ENCODE measurements at regions not wholly inside any gene's neighbourhood (a gene's known extent, or its start where the extent isn't known, plus 50 kb on each side); places are given as distances from the start of the nearest gene placed in this dataset.

DNA sequence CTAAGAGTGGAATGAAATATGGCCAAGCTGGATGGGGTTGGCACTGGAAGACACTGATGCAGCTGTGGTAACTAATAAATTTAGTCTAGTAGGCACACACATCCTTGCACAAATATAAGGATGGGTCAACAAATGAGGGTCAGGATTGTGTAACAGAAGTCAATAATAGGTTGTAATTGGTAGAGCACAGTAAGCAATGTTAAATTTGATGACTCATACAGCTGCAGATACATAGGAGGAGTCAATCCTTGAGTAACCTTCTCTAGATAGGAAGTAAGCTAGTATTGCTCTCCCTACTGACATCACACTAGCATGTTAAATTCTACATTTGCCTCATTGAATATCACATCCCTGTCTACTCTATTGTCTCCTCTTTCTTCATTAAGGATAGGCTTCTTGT, 332.1 kb downstream of the PTPRC start:
- TF ChIP-seq, protein P1, sequence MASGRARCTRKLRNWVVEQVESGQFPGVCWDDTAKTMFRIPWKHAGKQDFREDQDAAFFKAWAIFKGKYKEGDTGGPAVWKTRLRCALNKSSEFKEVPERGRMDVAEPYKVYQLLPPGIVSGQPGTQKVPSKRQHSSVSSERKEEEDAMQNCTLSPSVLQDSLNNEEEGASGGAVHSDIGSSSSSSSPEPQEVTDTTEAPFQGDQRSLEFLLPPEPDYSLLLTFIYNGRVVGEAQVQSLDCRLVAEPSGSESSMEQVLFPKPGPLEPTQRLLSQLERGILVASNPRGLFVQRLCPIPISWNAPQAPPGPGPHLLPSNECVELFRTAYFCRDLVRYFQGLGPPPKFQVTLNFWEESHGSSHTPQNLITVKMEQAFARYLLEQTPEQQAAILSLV (CRISPR knock-in tag; IDR thresholded peaks at IDR 0.05; ENCODE audit: borderline replicate concordance) = no peak
- TF ChIP-seq ZNF788 (CRISPR knock-in tag; IDR thresholded peaks at IDR 0.05; ENCODE audit: borderline replicate concordance) = no peak
- no peak for TF ChIP-seq HDAC1 (CRISPR knock-in tag; IDR thresholded peaks at IDR 0.05)
- TF ChIP-seq SNRNP70 (IDR thresholded peaks at IDR 0.05; ENCODE audit: low read depth, low read length) = no peak
- no peak for TF ChIP-seq EZH2 (conservative IDR thresholded peaks at IDR 0.05; ENCODE audit: low read depth, low read length)
- TF ChIP-seq, protein P2, sequence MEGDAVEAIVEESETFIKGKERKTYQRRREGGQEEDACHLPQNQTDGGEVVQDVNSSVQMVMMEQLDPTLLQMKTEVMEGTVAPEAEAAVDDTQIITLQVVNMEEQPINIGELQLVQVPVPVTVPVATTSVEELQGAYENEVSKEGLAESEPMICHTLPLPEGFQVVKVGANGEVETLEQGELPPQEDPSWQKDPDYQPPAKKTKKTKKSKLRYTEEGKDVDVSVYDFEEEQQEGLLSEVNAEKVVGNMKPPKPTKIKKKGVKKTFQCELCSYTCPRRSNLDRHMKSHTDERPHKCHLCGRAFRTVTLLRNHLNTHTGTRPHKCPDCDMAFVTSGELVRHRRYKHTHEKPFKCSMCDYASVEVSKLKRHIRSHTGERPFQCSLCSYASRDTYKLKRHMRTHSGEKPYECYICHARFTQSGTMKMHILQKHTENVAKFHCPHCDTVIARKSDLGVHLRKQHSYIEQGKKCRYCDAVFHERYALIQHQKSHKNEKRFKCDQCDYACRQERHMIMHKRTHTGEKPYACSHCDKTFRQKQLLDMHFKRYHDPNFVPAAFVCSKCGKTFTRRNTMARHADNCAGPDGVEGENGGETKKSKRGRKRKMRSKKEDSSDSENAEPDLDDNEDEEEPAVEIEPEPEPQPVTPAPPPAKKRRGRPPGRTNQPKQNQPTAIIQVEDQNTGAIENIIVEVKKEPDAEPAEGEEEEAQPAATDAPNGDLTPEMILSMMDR (CRISPR knock-in tag; IDR thresholded peaks at IDR 0.05) = no peak
- TF ChIP-seq, protein P3, sequence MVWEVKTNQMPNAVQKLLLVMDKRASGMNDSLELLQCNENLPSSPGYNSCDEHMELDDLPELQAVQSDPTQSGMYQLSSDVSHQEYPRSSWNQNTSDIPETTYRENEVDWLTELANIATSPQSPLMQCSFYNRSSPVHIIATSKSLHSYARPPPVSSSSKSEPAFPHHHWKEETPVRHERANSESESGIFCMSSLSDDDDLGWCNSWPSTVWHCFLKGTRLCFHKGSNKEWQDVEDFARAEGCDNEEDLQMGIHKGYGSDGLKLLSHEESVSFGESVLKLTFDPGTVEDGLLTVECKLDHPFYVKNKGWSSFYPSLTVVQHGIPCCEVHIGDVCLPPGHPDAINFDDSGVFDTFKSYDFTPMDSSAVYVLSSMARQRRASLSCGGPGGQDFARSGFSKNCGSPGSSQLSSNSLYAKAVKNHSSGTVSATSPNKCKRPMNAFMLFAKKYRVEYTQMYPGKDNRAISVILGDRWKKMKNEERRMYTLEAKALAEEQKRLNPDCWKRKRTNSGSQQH (CRISPR knock-in tag; IDR thresholded peaks at IDR 0.05; ENCODE audit: low read depth) = no peak
- no peak for TF ChIP-seq ZNF333 (CRISPR knock-in tag; IDR thresholded peaks at IDR 0.05; ENCODE audit: borderline replicate concordance)
- no peak for TF ChIP-seq ZNF776 (CRISPR knock-in tag; IDR thresholded peaks at IDR 0.05)
- TF ChIP-seq MED1 (CRISPR knock-in tag; IDR thresholded peaks at IDR 0.05) = no peak
- TF ChIP-seq CHCHD3 (CRISPR knock-in tag; IDR thresholded peaks at IDR 0.05) = no peak
- TF ChIP-seq, protein P4, sequence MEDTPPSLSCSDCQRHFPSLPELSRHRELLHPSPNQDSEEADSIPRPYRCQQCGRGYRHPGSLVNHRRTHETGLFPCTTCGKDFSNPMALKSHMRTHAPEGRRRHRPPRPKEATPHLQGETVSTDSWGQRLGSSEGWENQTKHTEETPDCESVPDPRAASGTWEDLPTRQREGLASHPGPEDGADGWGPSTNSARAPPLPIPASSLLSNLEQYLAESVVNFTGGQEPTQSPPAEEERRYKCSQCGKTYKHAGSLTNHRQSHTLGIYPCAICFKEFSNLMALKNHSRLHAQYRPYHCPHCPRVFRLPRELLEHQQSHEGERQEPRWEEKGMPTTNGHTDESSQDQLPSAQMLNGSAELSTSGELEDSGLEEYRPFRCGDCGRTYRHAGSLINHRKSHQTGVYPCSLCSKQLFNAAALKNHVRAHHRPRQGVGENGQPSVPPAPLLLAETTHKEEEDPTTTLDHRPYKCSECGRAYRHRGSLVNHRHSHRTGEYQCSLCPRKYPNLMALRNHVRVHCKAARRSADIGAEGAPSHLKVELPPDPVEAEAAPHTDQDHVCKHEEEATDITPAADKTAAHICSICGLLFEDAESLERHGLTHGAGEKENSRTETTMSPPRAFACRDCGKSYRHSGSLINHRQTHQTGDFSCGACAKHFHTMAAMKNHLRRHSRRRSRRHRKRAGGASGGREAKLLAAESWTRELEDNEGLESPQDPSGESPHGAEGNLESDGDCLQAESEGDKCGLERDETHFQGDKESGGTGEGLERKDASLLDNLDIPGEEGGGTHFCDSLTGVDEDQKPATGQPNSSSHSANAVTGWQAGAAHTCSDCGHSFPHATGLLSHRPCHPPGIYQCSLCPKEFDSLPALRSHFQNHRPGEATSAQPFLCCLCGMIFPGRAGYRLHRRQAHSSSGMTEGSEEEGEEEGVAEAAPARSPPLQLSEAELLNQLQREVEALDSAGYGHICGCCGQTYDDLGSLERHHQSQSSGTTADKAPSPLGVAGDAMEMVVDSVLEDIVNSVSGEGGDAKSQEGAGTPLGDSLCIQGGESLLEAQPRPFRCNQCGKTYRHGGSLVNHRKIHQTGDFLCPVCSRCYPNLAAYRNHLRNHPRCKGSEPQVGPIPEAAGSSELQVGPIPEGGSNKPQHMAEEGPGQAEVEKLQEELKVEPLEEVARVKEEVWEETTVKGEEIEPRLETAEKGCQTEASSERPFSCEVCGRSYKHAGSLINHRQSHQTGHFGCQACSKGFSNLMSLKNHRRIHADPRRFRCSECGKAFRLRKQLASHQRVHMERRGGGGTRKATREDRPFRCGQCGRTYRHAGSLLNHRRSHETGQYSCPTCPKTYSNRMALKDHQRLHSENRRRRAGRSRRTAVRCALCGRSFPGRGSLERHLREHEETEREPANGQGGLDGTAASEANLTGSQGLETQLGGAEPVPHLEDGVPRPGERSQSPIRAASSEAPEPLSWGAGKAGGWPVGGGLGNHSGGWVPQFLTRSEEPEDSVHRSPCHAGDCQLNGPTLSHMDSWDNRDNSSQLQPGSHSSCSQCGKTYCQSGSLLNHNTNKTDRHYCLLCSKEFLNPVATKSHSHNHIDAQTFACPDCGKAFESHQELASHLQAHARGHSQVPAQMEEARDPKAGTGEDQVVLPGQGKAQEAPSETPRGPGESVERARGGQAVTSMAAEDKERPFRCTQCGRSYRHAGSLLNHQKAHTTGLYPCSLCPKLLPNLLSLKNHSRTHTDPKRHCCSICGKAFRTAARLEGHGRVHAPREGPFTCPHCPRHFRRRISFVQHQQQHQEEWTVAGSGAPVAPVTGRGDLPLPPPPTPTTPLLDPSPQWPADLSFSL (CRISPR knock-in tag; IDR thresholded peaks at IDR 0.05) = no peak
- TF ChIP-seq SMAD3 (CRISPR knock-in tag; IDR thresholded peaks at IDR 0.05) = no peak
- no peak for TF ChIP-seq SRSF9 (IDR thresholded peaks at IDR 0.05; ENCODE audit: borderline replicate concordance, insufficient read depth, low read depth, low read length, poor library complexity, severe bottlenecking)
